ENCODE measurements at regions not wholly inside any gene's neighbourhood (a gene's known extent, or its start where the extent isn't known, plus 50 kb on each side); places are given as distances from the start of the nearest gene placed in this dataset.
"Not testable (repeated sequence)": the region's sequence is repeated elsewhere in the genome, so short reads cannot be mapped to it uniquely, and the experiment has no call there.

DNA sequence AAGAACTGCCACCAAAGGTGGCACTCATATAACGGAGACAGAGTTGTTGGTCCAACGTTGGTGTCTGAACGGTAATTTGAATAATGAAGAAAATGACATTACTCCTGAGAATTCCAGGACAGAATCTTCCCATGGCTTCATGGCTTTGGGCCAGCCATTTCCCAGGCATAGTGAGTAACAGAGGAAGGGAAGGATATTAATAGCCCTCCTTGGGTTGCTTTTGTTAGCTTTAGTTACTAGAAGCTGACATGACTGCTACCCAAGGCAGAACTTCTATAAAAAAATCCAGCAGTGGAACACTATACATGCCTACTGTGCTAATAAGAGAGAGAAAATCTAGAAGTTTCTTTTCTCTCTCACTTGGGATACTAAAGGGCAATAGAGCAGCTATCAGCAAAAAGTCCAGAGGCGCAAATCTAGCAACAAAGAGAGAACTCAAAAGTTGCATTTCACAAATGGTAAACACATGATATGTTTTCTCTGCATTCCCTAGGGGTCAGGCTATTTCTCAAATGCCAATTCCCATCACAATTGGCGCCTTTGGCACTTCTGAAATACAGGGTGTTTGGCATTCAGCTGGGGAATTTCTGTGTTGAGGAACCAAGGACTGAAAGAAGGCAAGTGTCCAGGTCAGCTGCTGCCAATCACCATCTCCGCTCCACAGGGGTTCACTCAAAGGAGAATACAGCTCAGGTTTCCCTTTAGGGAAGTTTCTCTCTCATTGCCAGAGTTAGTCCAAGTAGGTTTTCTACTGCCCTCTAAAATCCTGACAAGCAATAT lies 160.8 kb upstream of the KYNU start:
- peak; percentile 62 for DNase-seq (ENCODE audit: low read depth)

- DNase-seq (ENCODE audit: low read depth), result no peak
These were observed 162.9 kb upstream of the KYNU start for GRCh38 chr2:142714600-142714999.

DNA sequence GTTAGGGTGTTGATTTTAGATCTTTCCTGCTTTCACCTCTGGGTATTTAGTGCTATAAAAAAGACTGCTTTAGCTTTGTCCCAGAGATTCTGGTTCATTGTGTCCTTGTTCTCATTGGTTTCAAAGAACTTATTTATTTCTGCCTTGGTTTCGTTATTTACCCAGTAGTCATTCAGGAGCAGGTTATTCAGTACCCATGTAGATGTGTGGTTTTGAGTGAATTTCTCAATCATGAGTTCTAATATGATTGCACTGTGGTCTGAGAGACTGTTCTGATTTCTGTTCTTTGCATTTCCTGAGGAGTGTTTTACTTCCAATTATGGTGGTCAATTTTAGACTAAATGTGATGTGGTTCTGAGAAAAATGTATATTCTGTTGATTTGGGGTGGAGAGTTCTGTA lies 167.1 kb upstream of the KYNU start:
- DNase-seq (ENCODE audit: low read depth), result no peak

- DNase-seq (ENCODE audit: low read depth), result no peak
These were observed 170.1 kb upstream of the KYNU start for GRCh38 chr2:142707318-142707717.

DNA sequence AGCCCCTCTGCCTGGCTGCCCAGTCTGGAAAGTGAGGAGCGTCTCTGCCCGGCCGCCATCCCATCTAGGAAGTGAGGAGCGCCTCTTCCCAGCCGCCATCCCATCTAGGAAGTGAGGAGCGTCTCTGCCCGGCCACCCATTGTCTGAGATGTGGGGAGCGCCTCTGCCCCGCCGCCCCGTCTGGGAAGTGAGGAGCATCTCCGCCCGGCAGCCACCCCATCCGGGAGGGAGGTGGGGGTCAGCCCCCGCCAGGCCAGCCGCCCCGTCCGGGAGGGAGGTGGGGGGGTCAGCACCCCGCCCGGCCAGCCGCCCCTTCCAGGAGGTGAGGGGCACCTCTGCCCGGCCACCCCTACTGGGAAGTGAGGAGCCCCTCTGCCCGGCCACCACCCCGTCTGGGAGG lies 175.1 kb upstream of the KYNU start:
- DNase-seq (ENCODE audit: low read depth), result not testable (repeated sequence)

DNA sequence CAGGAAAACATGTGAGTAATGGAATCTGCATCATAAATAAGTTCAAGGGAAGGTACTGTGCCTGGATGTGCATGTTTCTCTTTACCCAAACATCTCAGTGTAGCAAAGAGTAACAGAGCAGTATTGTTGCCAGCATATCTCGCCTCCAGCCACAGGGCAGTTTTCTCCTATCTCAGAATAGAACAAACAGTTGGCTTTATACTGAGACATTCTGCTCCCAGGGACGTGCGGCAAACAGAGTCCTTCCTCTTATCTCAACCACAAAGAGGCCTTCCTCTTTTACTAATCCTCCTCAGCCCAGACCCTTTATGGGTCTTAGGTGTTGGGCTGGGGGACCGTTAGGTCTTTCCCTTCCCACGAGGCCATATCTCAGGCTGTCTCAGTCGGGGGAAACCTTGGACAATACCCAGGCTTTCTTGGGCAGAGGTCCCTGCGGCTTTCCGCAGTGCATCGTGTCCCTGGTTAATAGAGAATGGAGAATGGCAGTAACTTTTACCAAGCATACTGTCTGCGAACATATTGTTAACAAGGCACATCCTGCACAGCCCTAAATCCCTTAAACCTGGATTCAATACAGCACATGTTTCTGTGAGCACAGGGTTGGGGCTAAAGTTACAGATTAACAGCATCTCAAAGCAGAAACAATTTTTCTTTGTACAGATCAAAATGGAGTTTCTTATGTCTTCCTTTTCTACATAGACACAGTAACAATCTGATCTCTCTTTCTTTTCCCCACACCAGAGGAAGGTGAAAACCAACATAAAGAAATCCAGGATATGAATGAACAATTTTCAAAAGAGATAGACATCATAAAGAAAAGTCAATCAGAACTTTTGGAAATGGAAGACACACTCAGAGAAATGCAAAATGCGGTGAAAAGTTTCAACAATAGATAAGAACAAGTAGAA lies 181.9 kb upstream of the KYNU start:
- DNase-seq (ENCODE audit: low read depth), result not testable (repeated sequence)

- no peak for DNase-seq (ENCODE audit: low read depth)
These were observed 183.2 kb upstream of the KYNU start for GRCh38 chr2:142694282-142694681.

DNA sequence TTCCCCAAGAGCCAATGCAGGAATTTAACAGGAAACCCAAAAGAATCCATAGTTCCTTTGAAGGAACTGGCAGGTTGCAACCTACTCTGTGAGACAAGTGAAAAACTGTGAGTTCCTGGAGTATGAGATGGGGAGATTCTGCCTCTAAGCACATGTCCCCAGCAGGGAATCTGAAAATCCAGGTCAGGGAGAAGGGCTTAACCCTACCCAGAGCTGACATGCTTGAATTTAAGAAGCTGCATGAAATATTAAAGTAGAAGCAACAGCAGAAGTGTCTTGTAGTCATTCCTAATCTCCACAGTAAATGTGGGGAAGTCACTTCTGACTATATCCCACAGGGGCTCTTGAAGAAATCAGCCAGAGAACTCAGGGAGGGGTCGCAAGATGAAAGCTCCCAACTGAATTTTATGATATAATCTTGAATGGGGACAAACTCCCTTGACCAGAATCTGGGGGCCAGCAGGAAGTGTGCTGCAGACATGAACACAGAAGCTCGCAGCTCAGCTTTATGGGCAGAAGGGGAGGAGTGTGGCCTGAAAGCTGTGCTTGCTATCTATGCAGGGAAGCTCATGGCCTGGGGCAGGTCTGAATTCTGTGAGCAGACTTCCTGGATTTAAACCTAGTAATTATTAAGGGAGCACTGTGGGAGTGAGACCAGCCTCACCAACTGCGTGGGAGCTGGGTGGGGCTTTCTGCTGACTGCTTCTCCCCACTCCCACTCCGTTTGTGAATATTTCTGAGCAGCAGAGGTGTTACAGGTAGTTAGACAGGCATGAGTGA lies 184.1 kb upstream of the KYNU start:
- DNase-seq (ENCODE audit: low read depth), result no peak

GRCh38 chr2:142688856-142689605 lies 188.4 kb upstream of the KYNU start:
- no peak for DNase-seq (ENCODE audit: low read depth)

DNA sequence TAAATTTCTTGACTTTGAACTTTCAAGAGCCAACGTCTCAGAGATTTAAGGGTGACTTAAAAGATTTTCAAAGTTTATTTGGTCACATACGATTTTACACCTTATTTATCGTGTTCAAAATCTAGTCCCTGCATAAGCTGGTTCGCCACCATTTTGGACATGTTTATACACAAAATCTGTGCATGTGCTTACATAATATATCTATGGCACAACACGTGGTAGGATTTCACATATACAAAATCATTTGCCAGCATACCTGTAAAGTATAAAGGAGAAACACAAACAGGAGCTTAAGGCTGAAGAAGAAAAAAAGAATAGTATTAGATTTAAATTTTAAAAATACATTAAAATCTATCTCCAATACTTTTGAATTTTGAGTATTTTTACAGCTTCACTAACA lies 190.0 kb upstream of the KYNU start:
- DNase-seq (ENCODE audit: low read depth), result no peak

GRCh38 chr2:142687075-142687474 lies 190.4 kb upstream of the KYNU start:
- no peak for DNase-seq (ENCODE audit: low read depth)

DNA sequence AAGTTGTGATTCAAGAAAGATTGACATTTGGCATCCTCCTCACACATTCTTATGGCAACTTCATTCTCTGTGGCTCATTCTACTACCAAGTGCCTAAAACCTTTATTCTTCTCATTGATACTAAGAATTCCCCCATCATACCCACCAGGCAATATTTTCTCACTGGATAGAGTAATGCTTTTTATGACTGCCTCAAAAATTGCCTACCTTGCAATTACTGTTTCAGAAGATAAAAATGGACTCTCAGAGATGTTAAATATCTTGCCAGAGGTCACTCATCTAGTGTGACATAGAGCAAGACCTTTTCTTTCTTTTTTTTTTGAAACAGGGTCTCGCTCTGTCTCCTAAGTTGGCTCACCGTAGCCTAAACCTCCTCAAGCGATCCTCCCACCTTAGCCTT lies 192.8 kb upstream of the KYNU start:
- no peak for DNase-seq (ENCODE audit: low read depth)

GRCh38 chr2:142682528-142682927 lies 194.9 kb upstream of the KYNU start:
- DNase-seq (ENCODE audit: low read depth), result peak; percentile 6

DNA sequence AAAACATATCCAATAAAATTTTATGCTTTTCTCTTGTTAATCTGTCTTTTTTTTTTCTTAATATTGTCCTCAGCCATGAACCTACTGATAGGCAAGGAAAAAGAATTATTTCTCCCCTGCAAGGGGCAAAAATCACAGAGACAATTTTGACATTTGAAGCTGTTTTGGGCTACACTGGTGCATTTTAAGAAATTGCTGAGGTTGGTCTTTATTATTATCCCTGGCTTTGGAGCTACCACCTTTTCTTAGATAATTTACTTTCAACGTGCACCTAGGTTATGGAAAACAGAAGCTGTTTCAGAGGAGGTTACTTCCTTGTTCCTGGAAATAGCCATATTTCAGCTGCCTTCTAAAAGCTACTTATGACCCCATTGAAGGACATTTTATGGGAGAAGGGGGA lies 195.5 kb upstream of the KYNU start:
- no peak for DNase-seq (ENCODE audit: low read depth)

GRCh38 chr2:142678164-142678563 lies 199.3 kb upstream of the KYNU start:
- no peak for DNase-seq (ENCODE audit: low read depth)

- DNase-seq (ENCODE audit: low read depth), result no peak
These were observed 202.1 kb upstream of the KYNU start for GRCh38 chr2:142675398-142675797.

GRCh38 chr2:142673836-142674235 lies 203.6 kb upstream of the KYNU start:
- DNase-seq (ENCODE audit: low read depth), result peak; percentile 1

DNA sequence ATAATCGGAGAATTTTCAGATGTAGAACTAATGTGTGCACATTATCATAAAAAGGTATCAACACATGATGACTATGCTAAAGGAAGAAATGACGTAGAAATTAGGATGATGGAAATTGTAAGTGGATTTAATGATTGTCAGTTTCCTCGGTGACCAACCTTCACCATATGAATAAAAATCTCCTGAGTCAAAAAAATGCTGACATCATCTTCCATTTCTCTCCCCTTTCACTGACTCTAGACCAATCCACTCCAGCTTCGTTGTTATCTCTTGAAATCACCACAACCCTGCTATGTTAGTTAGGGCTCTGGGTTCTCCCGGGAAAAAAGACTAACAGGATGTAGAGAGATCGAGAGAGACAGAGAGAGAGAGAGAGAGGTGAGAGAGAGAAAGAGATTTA lies 204.8 kb upstream of the KYNU start:
- DNase-seq (ENCODE audit: low read depth), result no peak

- no peak for DNase-seq (ENCODE audit: low read depth)
These were observed 207.1 kb upstream of the KYNU start for GRCh38 chr2:142670362-142670761.

- no peak for DNase-seq (ENCODE audit: low read depth)
These were observed 209.0 kb upstream of the KYNU start for GRCh38 chr2:142668420-142668819.

- DNase-seq (ENCODE audit: low read depth), result no peak
These were observed 212.2 kb upstream of the KYNU start for GRCh38 chr2:142665241-142665640.

Measured in myocyte (in vitro differentiated cells).